NCI-H2081 (cell line): ENCODE measurements at regions not wholly inside any gene's neighbourhood (a gene's known extent, or its start where the extent isn't known, plus 50 kb on each side); places are given as distances from the start of the nearest gene placed in this dataset.
A peak's percentile ranks its signal among the peaks of the same experiment; 100 is the strongest.

Experiments used
- DNase-seq, 2 experiments: peaks; one replicate each; lab custom pipeline; 2025; lab: John Stamatoyannopoulos, UW

DNA sequence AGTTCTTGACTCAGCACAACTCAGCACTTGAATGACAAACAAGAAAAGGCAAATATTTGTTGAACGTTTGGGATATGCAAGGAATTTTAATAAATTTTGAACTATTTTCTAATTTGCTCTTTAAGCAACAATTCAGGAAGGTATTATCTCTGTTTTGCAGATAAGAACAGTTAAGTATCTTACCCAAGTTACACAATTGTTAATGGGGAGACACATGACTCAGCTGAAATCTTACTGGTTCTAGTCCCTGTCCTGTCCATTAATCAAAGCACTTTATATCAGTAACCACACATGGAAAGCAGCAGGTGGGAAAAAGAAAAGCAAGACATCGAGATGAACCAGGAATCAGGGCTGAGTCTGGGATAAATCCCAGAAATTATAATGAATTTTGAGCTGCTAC is 493.9 kb upstream of the PIK3C3 start:
- no peak for DNase-seq

DNA sequence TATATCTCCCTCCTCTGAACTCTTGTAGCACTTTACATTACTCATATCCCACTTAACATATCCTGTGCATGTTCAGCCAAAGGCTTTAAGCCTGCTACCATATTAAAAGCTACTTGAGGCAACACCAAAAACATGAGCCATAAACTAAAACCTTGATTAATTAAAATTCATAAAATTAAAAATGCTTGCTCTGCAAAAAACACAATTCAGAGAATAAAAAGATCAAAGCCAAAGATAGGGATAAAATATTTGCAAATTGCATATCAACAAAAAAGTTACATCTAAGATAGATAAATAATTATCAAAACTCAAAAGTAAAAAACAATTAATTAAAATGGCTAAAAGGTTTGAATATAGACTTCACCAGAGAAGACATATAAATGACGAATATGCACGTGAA is 495.4 kb upstream of the PIK3C3 start:
- DNase-seq: no peak

DNA sequence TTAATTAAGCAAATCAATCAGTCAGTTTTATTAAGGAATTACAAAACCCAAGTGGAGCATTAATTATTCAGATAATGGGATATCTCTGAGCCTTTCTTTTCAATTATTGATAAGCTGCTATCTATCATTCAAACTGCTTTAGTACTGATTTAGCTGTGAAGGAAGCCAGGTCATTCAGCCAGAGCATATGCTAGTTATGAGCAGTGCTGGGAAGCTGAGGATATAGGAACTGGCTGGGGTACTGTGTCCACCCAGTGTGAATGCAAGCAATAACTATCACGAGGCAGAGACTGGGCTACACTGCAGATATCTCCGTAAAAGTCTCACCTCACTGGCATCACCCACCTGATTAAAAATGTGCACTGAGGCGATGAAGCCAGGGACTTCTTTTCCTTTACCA is 496.7 kb upstream of the PIK3C3 start:
- DNase-seq: no peak

DNA sequence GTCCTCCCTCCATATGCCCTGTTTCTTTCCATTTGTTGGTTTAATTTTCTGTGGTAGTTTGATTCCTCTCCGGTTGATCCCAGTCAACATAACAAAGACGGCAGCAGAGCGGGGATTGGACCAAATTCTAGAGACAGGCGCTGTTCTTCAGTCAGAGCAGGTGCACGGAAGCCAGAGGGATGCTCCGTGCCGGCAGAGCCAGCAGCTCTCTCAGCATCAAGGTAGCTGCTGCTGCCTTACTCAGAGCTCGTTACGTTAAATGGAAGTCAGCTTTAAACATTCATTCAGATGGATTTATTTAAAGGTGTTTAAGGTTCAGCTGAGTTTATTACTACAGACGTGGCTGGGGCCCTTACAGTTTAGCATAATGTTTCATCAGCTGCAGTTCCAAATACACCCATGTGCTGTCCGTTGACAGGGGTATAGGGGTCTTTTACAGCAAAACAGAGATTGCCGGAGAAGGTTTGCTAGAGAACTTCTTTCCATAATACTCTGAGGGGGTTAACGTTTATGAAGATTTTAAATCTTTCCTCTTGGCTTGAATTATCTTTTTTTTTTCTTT is 497.2 kb upstream of the PIK3C3 start:
- no peak for DNase-seq

DNA sequence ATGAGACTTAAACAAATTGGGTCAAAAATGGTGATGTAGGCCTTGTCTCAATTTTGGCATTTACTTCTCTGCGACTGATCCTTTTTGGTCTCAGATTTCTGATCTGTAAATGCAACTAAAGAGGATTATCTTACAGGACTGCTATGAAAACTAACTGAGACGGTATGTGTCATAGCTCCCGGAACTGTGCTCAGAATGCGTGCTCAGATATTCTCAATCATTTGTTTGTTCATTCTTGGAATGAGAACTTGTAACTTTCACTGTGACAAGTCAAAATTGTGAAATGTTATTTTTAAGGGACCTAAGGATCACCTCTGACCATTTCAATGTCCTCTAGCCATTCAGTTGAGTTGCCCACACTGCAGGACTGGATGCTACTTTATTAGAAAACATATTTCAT is 498.2 kb upstream of the PIK3C3 start:
- no peak for DNase-seq

DNA sequence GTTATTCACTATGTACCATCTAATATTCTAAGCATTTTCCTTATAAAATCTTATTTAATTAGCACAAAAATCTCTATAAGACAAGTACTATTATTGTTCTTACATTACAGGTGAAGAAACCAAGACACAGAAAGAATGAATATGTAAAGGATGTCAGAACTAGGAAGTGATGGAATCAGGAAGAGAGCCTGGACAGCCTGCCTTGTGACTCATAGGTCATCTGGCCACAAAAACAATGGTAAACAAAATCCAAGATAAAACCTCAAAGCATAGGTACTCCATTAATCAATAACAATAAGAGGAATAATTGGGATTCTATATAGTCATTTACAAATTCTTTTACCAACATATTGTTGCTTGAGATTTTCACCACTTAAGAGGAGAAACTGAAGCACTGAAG is 505.4 kb upstream of the PIK3C3 start:
- DNase-seq: no peak

DNA sequence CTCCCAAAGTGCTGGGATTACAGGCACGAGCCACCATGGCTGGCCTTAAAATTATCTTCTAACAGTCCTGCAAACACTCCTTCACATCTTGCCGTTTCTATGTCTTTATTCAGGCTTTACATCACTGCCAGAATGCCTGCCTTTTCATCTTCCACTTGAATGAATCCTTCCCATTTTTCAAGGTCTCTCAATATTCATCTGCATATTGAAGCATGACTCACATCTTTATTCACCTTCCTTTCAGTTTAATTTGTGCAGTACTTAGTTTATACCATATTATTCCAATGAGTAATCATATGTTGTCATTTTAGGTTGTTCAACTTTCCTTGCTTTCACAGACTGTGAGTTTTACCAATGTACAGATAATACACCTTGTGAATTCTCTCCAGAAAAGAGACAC is 510.1 kb upstream of the PIK3C3 start:
- DNase-seq: no peak

DNA sequence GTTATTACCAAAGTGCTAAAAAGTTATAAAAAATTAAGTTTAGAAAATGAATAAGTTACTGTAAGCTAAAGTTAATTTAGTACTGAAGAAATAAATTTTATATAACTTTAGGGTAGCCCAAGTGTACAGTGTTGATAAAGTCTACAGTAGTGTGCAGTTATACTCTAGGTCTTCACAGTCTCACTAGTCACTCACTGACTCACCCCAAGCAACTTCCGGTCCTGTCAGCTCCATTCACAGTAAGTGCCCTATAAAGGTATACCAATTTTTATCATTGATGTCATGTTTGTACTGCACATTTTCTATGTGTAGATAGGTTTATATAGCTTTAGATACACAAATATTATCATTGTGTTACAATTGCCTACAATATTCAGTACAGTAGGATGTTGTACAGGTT is 518.3 kb upstream of the PIK3C3 start:
- DNase-seq: no peak

DNA sequence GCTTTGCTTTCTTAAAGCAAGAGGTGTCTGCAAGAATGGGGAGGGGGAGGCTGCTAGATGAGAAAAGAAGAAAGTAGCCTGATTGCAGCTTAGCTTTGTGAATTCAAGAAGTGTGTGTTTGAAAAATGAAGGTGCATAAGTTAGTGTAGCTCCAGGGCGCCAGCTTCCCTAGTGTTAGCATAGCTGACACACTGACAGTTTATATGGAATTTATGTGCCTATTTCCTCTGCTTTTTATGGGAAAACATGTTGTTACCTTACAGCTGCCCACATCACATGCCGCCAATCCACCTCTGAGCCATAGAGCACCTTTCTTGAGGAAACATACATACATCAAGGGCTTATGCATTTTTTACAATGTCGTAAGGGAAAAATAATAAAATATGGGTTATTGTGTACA is 536.4 kb upstream of the PIK3C3 start:
- DNase-seq: no peak

DNA sequence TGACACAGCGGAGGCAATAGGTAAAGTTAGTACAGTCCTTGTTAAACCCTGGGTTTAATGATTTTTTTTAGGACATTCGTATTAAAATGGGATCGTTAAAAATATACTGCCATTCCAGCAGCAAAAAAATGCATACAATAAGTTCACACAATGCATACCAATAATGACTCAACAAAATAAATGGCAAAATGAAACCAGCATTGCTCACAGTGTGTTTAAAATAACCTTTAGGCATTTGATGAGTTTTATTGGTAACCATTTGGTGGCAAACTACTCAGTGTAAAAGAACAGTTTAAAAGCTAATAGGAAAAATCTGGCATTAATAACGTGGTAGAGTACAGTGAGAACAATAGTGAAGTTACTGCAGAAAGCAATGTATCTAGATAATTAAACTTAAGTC is 539.0 kb upstream of the PIK3C3 start:
- DNase-seq: no peak

DNA sequence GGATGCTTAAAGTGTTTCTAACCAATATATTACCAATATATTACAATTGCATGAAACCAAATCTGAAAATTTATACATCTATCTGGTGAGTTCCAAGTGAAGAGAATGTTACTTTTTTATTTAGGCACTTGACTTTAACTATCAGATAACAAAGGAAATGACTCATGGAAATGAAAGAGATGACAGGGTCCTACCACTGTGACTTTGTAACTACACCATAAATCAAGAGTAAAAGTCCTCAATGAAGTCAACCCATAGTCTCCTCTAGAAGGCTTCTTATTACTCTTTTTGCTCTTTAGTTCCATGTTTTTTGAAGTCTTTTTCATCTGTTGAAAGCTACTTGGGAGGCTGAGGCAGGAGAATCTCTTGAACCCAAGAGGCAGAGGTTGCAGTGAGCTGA is 545.0 kb upstream of the PIK3C3 start:
- DNase-seq: no peak

DNA sequence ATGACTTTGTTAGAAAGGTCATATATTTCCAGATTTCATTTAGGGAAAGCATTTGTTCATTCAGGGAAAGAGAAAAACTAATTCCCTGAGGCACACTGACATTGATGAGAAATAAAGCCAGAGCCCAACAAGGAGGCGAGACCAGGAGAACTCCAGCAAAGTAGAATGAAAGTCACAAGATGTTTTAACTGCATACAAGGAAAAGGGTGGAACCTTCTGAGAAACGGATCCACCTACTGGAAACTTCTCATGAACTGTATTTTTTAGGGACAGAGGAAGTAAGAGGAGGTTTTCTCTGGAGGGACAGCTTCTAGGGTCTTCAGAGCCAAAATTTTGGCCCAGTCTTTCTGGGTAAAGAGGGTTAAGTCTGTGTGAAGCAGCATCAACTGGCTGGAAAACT is 548.2 kb upstream of the PIK3C3 start:
- no peak for DNase-seq

DNA sequence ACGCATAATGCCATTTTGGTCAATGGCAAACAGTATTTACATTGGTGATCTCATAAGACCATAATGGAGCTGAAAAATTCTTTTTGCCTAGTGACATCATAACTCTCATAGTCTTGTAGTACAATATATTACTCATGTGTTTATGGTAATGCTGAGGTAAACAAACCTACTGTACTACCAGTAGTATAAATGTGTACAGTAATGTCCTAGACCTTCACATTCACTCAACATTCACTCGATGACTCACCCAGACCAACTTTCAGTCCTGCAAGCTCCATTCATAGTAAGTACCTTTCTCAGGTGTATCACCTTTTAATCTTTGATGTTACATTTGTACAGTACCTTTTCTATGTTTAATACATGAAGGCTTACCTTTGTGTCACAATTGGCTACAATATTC is 558.2 kb upstream of the PIK3C3 start:
- DNase-seq: no peak

DNA sequence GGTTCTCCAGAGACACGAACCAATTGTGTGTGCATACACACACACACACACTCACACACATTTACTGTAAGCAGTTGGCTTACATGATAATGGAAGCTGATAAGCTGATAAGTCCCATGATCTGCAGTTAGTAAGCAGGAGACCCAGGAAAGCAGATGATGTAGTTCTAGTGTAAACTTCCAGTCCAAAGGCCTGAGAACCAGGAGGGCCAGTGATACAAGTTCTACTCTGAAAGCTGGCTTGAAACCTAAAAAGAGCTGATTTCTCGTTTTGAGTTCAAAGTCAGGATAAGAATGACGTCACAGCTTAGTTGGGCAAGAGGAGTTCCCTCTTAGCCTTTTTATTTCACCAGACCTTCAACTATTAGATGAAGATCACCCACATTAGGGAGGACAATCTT is 558.8 kb upstream of the PIK3C3 start:
- no peak for DNase-seq

DNA sequence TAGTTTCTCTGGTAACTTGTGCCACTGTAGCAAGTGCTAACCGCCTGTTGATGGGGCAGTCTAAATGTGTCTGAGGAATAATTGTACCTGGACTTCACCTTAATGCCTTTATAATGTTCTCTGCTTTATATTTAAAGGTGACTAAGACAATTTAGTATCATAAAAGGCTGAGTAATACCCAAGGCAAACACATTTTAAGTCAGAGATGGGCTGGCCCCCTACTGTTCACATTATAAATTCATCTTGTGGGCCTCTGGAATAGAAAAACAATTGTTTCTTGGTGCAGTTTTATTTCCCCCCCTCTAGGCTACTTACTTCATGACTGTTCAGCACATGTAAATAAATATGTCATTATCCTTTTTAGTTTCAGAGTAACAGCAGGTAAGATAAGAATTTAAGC is 559.3 kb upstream of the PIK3C3 start:
- DNase-seq: peak in 1 of 2 experiments; percentile 42

DNA sequence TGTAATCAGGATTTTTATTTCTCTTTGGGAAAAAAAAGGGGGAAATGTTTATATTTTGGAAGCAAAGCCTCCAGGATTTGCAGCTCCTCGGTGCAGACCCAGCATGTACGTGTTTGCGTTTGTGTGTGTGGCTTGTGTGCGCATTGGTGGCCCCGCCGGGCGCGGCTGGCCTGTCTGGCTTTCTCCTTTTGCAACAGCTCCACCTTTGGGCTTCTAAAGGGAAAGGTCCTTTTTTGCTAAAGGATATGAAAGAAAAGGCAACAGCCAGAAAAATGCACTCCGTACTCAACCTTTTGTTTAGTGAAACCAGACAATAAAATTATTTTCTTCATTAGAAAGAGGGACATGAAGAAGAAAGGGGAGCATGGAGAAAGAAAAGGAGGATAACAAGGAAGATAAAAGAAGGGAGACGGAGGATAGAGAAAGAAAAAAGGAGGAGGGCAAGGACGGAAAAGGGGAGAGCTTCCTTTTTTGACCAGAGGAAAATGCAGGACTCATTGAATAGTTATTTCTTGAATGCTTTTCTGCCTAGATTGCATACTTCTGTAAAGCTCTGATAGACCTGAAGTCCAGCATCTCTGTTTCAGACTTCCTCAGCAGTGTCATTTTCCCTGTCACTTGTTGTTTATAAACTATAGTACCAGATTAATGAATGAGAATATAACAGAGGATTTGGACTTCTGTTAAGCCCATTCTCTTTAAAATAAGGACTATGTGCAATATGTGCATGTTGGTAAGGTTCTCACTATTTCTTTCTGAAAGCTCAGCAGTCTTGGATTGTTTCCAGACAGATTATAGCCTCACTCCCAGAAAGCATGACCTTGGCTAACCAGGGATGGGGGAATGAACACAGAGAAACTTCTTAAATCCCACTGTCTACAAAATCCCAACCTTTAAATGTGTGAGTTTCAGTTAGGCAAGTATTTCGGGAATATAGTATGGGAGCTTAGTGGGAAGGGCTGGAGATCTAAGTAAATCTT is 563.1 kb upstream of the PIK3C3 start:
- DNase-seq: peak; percentile 75 to 82

DNA sequence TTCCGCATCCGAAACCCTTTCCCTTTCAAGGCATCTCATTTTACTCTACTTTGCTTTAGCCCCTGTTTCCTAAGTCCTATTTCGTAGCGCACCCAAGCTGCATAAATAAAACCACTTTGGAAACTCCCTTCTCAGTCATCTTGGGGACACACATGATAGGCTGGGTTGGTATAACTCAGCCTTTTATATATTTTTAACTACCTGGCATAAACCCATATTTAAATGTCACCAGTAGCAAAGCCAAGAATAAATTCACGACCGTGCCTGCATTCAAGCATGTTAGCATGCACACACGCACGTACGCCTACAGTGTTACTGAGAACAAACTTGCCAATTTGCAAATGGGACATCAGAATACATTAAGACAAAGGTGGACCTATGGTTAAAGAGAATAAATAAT is 564.7 kb upstream of the PIK3C3 start:
- DNase-seq: no peak

DNA sequence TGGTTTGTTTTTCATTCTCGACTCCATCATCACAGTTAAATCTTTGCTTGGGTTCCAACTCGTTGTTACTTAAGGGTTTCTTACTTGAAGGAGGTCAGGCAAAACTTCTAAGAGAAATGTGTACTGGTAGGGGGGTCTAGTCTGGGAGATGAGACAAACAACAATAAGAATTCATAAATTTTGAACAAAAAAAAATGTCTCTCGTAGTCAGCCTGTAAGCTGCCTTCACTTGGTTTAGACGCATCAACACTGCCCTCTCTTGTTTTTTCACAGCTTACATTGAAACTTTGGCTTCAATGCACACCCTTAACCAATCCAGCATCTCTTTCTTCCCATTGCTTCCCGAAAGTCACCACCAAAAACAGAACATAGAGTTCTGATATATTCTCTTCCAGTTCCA is 576.4 kb upstream of the PIK3C3 start:
- peak in 1 of 2 experiments; percentile 47 for DNase-seq

DNA sequence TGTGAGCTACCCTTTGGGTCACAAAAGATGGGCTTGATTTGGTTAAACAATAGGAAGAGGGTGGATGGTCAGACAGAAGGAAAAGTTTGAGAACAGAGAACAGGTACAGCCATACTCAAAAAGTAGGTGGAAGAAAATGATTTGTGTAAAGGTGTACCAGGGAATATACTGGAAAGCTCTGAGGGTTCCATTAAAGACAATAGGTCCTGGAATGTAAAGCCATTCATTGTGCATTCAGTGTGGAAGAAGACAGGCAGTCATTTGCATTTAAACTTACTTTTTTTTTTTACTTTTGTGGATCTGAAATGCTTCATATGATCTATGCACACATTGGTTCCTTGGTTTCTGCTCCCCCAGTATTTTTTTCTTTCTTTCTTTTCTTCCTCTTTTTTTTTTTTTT is 581.4 kb upstream of the PIK3C3 start:
- no peak for DNase-seq

DNA sequence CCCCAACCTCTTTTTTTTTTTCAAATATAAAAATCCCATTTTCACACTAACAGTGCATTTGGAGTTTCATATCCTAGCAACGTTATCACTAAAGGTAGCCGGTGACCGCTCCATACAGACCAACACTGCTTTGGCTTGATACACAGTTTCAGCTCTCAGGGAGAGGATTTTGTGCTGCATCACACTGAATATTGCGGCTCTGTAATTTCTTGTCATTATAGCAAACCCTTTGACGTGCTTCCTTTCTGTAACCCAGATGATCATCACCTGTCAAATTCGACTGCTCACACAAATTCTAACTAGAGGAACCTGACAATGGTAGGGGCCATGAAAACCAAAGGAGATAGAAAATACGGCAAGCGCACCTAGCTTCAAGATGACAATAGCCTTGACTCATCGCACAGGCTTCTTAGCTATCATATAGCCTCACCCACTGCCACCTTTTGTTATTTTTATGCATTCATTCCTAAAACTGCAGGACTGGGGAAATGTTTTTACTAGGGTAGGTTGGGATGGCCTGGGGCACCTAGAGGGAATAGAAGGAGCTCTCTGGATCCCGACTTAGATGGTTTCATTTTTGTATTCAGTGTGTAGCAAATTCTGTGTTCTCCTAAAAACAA is 582.9 kb upstream of the PIK3C3 start:
- DNase-seq: peak in 1 of 2 experiments; percentile 53

DNA sequence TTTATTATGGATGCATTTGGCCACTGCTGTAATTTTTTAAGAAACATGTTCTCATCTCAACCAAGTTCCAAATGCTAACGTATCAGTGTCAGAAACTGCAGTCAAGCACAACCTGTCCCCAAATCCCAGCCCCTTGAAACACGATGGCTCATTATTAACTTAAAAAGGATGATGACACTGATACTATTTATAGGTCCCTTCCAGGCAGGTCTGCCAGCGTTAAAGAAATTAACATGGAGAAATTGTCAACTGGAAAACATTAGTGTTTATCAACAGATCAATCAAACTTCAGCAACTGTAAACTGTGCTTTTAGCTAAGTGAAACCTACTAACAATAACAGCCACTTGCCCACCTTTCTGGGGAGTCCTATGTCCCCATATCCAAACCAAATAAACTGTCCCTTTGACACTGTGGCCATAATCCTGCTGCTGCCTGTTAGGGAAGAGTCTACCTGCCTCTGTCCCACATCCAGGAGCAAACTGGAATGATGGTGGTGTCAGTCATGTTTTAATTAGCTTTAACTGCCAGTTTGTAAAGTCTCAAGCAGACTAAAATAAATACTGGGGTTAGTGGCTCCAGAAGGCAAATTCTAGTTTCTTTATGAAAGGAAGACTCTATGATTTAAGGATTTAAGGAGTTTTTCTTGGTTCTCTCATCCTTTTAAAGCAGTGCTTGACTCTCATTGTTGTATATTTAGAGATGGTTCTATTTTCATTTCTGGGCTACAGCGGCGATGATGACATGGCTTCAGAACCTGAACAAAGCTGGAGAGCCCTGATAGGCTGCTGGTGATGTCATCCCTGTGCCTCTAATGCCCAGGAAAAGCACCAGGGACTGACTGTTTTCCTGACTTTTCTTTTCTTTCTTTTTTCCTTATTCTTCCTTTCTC is 583.6 kb upstream of the PIK3C3 start:
- peak; percentile 44 to 72 for DNase-seq

DNA sequence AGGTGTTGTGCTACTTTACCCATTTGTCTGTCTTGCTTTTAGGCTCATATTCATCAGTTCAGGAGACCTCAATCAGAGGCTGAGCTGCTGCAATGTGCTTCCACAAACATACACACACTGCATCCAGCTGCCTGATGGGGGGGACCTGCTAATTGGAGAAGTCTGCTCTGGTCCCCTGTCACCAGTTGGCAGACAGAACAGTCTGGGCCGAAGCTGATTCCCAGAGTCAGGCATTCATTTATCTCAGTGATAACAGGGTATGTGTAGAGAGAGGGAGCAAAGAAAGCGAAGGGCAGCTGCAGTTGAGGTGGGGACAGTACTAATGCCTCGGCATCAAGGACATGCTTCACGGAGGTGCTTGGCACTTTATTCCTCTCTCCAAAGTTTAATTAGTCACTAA is 584.3 kb upstream of the PIK3C3 start:
- DNase-seq: peak in 1 of 2 experiments; percentile 34
